Activated CD4-positive, alpha-beta T cell treated with anti-CD3 and anti-CD28 coated beads for 36 hours (primary cell): ENCODE measurements at regions not wholly inside any gene's neighbourhood (a gene's known extent, or its start where the extent isn't known, plus 50 kb on each side); places are given as distances from the start of the nearest gene placed in this dataset.

Experiments
- ATAC-seq: fragments of 200-7000 bp; cut with Tn5 transposase; one replicate; pipeline ENCODE4 v1.10.0; 2021; ENCODE audit warnings: mild to moderate bottlenecking, moderate library complexity
- CTCF ChIA-PET: fragments of 350-600 bp; sonication (Branson Sonifier 250); formaldehyde crosslinking; loops from one replicate; lab custom pipeline; 2021; ENCODE audit warnings: antibody characterized with exemption; lab: Charles Lee
- POLR2A ChIA-PET: fragments of 350-600 bp; sonication (Branson Sonifier 250); formaldehyde crosslinking; loops from one replicate; lab custom pipeline; 2021; ENCODE audit warnings: antibody characterized with exemption, inconsistent platforms; lab: Charles Lee
- DNase-seq: peaks from one replicate; pipeline ENCODE4 v3.0.0-alpha.2; 2020
- H3K27ac Mint-ChIP-seq: one replicate; pipeline ENCODE4 v1.8.0; 2021; ENCODE audit warnings: mixed read lengths
- H3K27me3 Mint-ChIP-seq: one replicate; pipeline ENCODE4 v1.8.0; 2021; ENCODE audit warnings: mixed read lengths
- H3K36me3 Mint-ChIP-seq: one replicate; pipeline ENCODE4 v1.8.0; 2021; ENCODE audit warnings: low read depth, mixed read lengths
- H3K4me1 Mint-ChIP-seq: one replicate; pipeline ENCODE4 v1.8.0; 2021; ENCODE audit warnings: mixed read lengths
- H3K4me3 Mint-ChIP-seq: one replicate; pipeline ENCODE4 v1.8.0; 2021; ENCODE audit warnings: mild to moderate bottlenecking, moderate library complexity, mixed read lengths
- H3K9me3 Mint-ChIP-seq: one replicate; pipeline ENCODE4 v1.8.0; 2021; ENCODE audit warnings: low read depth, mixed read lengths
- intact Hi-C, 2 experiments: fragments of 100-400 bp; cut with DNase I in 1 of 2; cut with micrococcal nuclease in 1 of 2; formaldehyde crosslinking; loops; one replicate each; pipeline versions ENCODE4 v1.14.2 to v1.15.1; 2022 to 2024; cut with DNase I, micrococcal nuclease

DNA sequence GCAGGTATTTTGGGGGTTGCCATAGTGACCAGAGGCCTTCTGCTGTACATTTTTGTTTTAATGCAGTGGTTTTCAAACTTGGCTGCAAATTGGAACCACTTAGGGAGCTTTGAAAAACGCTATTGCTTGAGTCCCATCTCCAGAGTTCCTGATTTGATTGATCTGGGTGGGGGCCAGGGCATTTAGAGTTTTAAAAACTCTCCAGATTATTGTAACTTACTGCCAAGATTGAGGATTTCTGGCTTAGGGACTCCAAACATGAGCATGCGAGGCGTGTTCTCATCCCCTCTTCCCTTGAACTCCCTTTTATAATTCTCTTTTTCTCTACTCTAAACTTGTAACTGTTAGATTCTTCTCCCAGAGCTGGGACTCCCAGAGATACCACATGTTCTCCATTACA, 340.8 kb upstream of the SUCLG2 start:
- H3K27ac Mint-ChIP-seq, result no peak overlapping the region
- no peak for DNase-seq
- H3K36me3 Mint-ChIP-seq, result no peaks in the 10 kb centered on the region
- intact Hi-C loops, result no loop called here
- H3K27me3 Mint-ChIP-seq, result no peaks in the 10 kb centered on the region
- H3K4me1 Mint-ChIP-seq, result no peaks in the 10 kb centered on the region
- H3K4me3 Mint-ChIP-seq, result no peak overlapping the region
- no peaks in the 10 kb centered on the region for H3K9me3 Mint-ChIP-seq
- ChIA-PET CTCF (no interaction called here), POLR2A (no interaction called here)
- no peak for ATAC-seq

DNA sequence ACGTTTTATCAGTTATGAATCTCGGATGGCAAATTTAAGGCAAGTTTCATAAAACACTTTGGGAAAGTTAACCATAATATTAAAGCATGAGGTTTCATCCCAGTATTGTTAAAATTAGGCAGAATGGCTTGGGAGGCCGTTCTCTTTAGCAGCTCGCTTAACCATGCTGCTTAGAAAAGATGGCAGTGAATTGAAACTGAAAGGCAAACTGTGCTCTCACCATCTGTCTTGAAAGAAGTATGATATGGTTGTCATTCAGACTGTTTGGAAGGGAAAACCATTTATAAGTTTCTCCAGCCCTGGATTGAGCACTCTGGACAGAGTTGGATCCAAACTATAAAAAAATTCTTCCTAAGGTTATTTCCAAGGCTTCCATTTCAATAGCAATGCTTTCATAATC, 332.3 kb upstream of the SUCLG2 start:
- Mint-ChIP-seq H3K9me3 (no peaks in the 10 kb centered on the region), H3K27ac (no peak overlapping the region), H3K27me3 (no peaks in the 10 kb centered on the region), H3K4me1 (no peaks in the 10 kb centered on the region), H3K36me3 (no peaks in the 10 kb centered on the region), H3K4me3 (no peak overlapping the region)
- intact Hi-C loops, result no loop called here
- ChIA-PET CTCF (no interaction called here), POLR2A (no interaction called here)
- ATAC-seq (no peak), DNase-seq (no peak)

DNA sequence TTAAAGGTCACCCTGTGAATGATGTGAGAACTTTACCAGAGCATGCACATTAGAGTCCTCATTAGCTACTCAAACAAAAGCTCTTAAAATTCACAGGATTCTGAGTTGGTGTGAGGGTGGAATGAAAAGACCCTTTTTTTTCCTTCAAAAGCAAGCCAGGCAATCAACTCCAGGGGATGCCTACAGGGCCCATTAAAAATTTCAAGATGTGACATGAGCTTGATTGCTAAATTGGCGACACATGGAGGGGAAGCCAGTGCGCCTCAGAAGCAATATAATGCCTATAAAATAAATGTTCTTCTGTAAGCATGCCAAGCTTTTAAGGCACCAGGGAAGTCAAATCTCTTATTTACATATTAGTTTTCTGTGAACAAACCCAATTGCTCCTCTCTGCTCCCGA, 328.8 kb upstream of the SUCLG2 start:
- Mint-ChIP-seq H3K27ac (no peak overlapping the region), H3K36me3 (no peaks in the 10 kb centered on the region), H3K27me3 (no peaks in the 10 kb centered on the region), H3K4me1 (no peaks in the 10 kb centered on the region), H3K9me3 (no peaks in the 10 kb centered on the region), H3K4me3 (no peak overlapping the region)
- intact Hi-C loops, result no loop called here
- ChIA-PET CTCF (interaction anchor here (0.6 kb wide), 1 partner anchor 37 kb away, joined by 3 read pairs; no protein-coding TSS in a partner anchor), POLR2A (no interaction called here)
- no peak for ATAC-seq
- no peak for DNase-seq

DNA sequence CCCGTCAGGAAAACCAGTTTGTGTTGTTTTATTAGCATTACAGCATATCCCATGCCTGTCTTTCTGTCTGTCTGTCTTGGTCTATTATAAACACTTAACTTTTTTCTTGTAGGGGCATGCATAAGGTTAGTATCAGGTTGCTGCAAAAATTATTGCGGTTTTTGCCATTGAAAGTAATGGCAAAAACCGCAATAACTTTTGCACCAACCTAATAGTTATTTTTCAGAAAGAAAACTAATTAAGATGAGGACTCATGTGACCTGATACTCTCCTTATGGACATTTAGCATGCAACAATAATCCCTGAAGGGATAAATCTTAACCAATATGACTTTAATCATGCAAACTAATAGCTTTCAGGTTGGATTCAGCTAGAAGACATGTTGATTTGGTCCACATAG, 326.7 kb upstream of the SUCLG2 start:
- Mint-ChIP-seq H3K4me1 (no peaks in the 10 kb centered on the region), H3K9me3 (no peaks in the 10 kb centered on the region), H3K4me3 (no peak overlapping the region), H3K27me3 (no peaks in the 10 kb centered on the region), H3K36me3 (no peaks in the 10 kb centered on the region), H3K27ac (no peak overlapping the region)
- intact Hi-C loops, result no loop called here
- CTCF ChIA-PET, result no interaction called here
- ATAC-seq, result no peak
- POLR2A ChIA-PET, result no interaction called here
- no peak for DNase-seq

DNA sequence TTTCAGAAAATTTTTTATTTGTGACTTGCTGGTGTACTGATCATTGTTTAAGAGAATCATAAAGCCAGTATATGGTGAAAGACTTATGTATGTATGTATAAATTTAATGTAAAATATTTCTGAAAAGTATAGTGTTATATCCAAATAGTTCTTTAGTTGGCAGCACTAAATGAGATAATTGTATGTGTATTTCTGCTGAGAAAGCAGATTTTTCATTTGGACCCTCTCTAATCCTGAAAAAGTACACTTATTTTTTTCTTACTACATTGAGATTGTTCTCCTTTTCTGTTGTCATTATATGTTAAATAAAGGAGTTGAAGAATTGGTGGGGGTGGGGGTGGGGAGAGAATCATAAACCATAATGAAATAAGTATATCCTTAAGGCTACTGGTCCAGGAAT, 324.9 kb upstream of the SUCLG2 start:
- POLR2A ChIA-PET, result no interaction called here

DNA sequence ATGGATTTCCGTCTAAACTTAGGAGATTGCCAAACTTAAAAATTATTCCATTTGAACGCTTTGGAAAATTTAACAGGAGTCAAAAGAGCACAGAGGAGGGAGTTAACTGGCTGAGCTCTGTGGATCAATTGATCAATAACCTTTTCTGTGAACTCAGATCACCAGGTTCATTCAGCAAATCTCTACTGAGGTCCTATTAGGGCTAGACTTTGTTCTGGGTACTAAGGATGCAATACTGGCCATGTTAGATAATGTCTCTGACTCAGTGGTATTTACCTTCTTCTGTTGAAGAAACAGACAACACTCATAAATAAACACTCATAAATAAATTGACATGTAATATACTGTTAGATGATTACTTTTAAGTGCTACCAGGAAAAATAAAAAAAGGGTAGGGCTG, 323.4 kb upstream of the SUCLG2 start:
- POLR2A ChIA-PET, result interaction anchor here (0.6 kb wide), 1 partner anchor 131 kb away, joined by 5 read pairs; no protein-coding TSS in a partner anchor
- H3K27me3 Mint-ChIP-seq, result no peaks in the 10 kb centered on the region
- no peaks in the 10 kb centered on the region for H3K36me3 Mint-ChIP-seq

More for the DNA sequence above, 324.9 kb upstream of the SUCLG2 start:
- intact Hi-C loops, result no loop called here
- Mint-ChIP-seq H3K4me1 (no peaks in the 10 kb centered on the region), H3K27ac (no peak overlapping the region), H3K27me3 (no peaks in the 10 kb centered on the region), H3K9me3 (no peaks in the 10 kb centered on the region), H3K36me3 (no peaks in the 10 kb centered on the region), H3K4me3 (no peak overlapping the region)
- no peak for ATAC-seq
- DNase-seq, result no peak
- CTCF ChIA-PET, result no interaction called here

DNA sequence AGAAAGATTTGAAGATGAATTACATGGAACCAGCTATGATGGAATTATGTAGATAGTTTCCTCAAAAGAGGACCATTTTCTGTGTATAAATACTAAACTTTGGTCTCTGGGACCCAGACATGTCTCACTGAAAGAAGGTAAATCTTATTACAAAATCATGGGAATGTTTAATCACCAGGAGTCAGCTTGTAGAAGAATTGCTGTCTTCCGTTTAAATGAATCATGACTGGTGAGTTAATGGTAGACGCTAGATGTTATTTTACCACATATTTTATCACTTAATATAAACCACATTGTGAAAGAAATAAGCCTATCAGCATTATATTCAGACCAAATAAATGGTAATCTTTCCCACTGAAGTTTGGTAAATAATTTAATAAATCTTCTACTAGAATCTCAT, 322.3 kb upstream of the SUCLG2 start:
- intact Hi-C loops, result no loop called here
- Mint-ChIP-seq H3K4me3 (no peak overlapping the region), H3K27me3 (no peaks in the 10 kb centered on the region), H3K36me3 (no peaks in the 10 kb centered on the region), H3K4me1 (no peaks in the 10 kb centered on the region), H3K27ac (no peak overlapping the region), H3K9me3 (no peaks in the 10 kb centered on the region)
- ATAC-seq (no peak), DNase-seq (no peak)
- POLR2A ChIA-PET, result no interaction called here
- CTCF ChIA-PET, result no interaction called here

More for the DNA sequence above, 323.4 kb upstream of the SUCLG2 start:
- Mint-ChIP-seq H3K4me3 (no peak overlapping the region), H3K4me1 (no peaks in the 10 kb centered on the region), H3K9me3 (no peaks in the 10 kb centered on the region), H3K27ac (no peak overlapping the region)
- ATAC-seq (no peak), DNase-seq (no peak)
- intact Hi-C loops, result no loop called here
- CTCF ChIA-PET, result interaction anchor here (0.6 kb wide), 1 partner anchor 31 kb away, joined by 3 read pairs; no protein-coding TSS in a partner anchor

DNA sequence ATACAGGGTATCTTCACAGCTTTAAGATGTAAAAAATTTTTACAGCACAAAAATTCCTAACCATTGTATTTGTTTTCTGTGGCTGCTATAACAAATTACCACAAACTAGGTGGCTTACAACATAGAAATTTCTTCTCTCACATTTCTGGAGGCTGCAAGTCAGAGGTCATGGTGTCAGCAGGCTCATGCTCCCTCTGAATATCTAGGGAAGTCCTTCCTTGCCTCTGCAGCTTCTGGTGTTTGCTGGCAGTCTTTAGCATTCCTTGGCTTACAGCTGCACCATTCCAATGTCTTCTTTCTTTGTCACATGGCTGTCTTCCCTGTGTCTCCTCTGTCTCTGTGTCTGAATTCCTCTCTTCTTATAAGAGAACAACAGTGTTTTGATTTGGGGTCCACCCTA, 310.2 kb upstream of the SUCLG2 start:
- peaks cover 8% of the 10 kb centered on the region for H3K9me3 Mint-ChIP-seq
- ATAC-seq, result no peak
- H3K4me1 Mint-ChIP-seq, result no peaks in the 10 kb centered on the region
- CTCF ChIA-PET, result no interaction called here
- POLR2A ChIA-PET, result no interaction called here
- no peak for DNase-seq
- H3K36me3 Mint-ChIP-seq, result no peaks in the 10 kb centered on the region
- no peak overlapping the region for H3K27ac Mint-ChIP-seq
- H3K4me3 Mint-ChIP-seq, result no peak overlapping the region
- intact Hi-C loops, result no loop called here
- no peaks in the 10 kb centered on the region for H3K27me3 Mint-ChIP-seq

DNA sequence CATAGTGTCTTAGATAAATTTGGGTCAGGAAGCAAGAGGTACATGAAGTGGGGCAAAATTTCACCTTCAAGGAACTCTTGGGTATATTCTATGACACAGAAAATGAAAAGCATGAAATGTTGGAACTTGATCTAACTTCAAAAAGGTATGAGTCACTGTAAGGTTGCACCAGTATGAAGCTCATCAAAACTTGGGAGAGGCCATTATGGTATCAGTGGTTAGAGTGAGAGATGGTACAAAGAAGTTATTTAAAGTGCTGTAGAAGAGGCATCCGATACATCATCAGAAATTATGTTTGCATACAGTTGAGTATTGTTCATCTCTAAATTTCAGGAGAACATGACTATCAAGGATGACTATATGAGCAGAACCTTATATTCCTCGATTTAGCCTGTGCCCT, 302.9 kb upstream of the SUCLG2 start:
- CTCF ChIA-PET, result no interaction called here
- H3K4me3 Mint-ChIP-seq, result no peak overlapping the region
- no peak for ATAC-seq

DNA sequence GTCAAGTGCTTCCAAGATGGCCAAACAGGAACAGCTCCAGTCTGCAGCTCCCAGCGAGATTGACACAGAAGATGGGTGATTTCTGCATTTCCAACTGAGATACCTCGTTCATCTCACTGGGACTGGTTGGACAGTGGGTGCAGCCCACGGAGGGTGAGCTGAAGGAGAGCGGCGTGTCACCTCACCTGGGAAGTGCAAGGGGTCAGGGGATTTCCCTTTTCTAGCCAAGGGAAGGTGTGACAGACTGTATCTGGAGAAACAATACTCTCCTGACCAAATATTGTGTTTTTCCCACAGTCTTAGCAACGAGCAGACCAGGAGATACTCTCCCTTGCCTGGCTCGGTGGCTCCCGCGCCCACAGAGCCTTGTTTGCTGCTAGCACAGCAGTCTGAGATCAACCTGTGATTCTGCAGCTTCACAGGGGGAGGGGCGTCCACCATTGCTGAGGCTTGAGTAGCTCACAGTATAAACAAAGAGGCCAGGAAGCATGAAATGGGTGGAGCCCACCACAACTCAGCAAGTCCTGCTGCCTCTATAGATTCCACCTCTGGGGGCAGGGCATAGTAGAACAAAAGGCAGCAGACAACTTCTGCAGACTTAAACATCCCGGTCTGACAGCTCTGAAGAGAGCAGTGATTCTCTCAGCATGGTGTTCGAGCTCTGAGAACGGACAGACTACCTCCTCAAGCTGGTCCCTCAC, 293.5 kb upstream of the SUCLG2 start:
- H3K27me3 Mint-ChIP-seq, result no peaks in the 10 kb centered on the region
- intact Hi-C loops, result no loop called here
- no peak overlapping the region for H3K27ac Mint-ChIP-seq
- peaks cover 18% of the 10 kb centered on the region for H3K9me3 Mint-ChIP-seq
- no peaks in the 10 kb centered on the region for H3K36me3 Mint-ChIP-seq
- peak; percentile 58 for DNase-seq
- peak overlapping the region; percentile 16 for H3K4me3 Mint-ChIP-seq
- CTCF ChIA-PET, result interaction anchor here (0.6 to 0.8 kb wide), 4 partner anchors 9 to 354 kb away, joined by 3 to 4 read pairs (median 4); no protein-coding TSS in a partner anchor
- H3K4me1 Mint-ChIP-seq, result peaks cover 27% of the 10 kb centered on the region
- POLR2A ChIA-PET, result no interaction called here
- ATAC-seq, result peak; percentile 57

More for the DNA sequence above, 302.9 kb upstream of the SUCLG2 start:
- DNase-seq, result no peak
- H3K36me3 Mint-ChIP-seq, result no peaks in the 10 kb centered on the region
- H3K27ac Mint-ChIP-seq, result no peak overlapping the region
- peaks cover 9% of the 10 kb centered on the region for H3K9me3 Mint-ChIP-seq
- intact Hi-C loops, result no loop called here
- peaks cover 2% of the 10 kb centered on the region for H3K4me1 Mint-ChIP-seq
- POLR2A ChIA-PET, result interaction anchor here (0.6 kb wide), 1 partner anchor 855 kb away, joined by 3 read pairs; no protein-coding TSS in a partner anchor
- no peaks in the 10 kb centered on the region for H3K27me3 Mint-ChIP-seq

DNA sequence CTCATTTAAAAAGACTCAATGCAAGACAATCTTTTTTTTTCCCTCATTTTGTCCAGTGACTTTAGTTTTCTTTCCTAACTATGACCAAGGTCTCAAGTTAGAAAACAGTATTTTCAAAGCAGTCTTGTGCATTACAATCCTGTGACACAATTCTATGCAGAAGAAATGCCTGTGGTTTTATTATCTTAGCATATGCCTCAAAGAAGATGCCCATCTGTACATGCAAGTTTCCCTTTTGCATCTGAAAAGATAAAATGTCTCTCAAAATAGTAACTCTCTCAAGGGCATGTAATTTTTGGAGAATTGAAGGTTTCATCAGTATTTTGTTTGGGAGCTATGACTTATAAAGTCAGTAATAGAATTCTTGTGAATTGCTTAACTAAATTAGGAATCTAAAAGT, 292.0 kb upstream of the SUCLG2 start:
- intact Hi-C loops, result no loop called here
- DNase-seq (no peak), ATAC-seq (no peak)
- Mint-ChIP-seq H3K27ac (no peak overlapping the region), H3K27me3 (no peaks in the 10 kb centered on the region), H3K4me3 (no peak overlapping the region), H3K36me3 (no peaks in the 10 kb centered on the region), H3K9me3 (peaks cover 11% of the 10 kb centered on the region), H3K4me1 (peaks cover 31% of the 10 kb centered on the region)
- ChIA-PET CTCF (interaction anchor here (0.7 kb wide), 1 partner anchor 37 kb away, joined by 3 read pairs; no protein-coding TSS in a partner anchor), POLR2A (no interaction called here)

DNA sequence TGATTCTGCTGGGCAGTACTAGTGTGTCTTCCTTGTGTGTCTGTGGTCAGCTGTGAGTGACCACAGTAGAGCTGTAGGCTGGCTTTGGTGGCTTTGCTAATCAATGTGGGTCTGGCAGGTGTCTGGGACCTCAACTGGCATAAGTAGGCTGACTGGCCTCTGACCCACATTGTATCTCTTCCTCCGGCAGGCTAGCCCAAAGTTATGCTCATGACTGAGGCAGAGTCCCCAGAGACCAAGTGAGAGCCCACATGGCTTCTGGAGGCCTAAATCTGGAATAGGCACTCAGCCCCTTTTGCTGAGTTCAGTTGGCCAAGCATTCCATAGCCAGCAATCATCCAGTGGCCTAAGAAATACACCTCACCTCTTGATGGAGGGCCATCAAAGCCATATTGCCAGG, 289.1 kb upstream of the SUCLG2 start:
- POLR2A ChIA-PET, result no interaction called here
- intact Hi-C loops, result no loop called here
- no peak for ATAC-seq

More for the DNA sequence above, 289.1 kb upstream of the SUCLG2 start:
- Mint-ChIP-seq H3K36me3 (no peaks in the 10 kb centered on the region), H3K27ac (no peak overlapping the region), H3K4me1 (peaks cover 33% of the 10 kb centered on the region), H3K9me3 (peaks cover 5% of the 10 kb centered on the region), H3K4me3 (no peak overlapping the region), H3K27me3 (no peaks in the 10 kb centered on the region)
- CTCF ChIA-PET, result no interaction called here
- no peak for DNase-seq
